Left ventricle myocardium inferior (tissue), 1 donor: ENCODE measurements at regions not wholly inside any gene's neighbourhood (a gene's known extent, or its start where the extent isn't known, plus 50 kb on each side); places are given as distances from the start of the nearest gene placed in this dataset.
"Not testable (repeated sequence)": the region's sequence is repeated elsewhere in the genome, so short reads cannot be mapped to it uniquely, and the experiment has no call there.

Source experiments
- DNase-seq: peaks from one replicate; pipeline ENCODE4 v3.0.0-alpha.2; 2020
- H3K27ac ChIP-seq: fragments of 200-600 bp; replicated peaks from 2 replicates; pipeline ENCODE4 v1.8.0; 2021
- H3K27me3 ChIP-seq: fragments of 200-600 bp; 2 replicates; pipeline ENCODE4 v1.8.0; 2021; ENCODE audit warnings: low read depth
- H3K36me3 ChIP-seq: fragments of 200-600 bp; 2 replicates; pipeline ENCODE4 v1.8.0; 2021
- H3K4me1 ChIP-seq: fragments of 200-600 bp; 2 replicates; pipeline ENCODE4 v1.8.0; 2021
- H3K4me3 ChIP-seq: fragments of 200-600 bp; 2 replicates; pipeline ENCODE4 v1.8.0; 2021; ENCODE audit warnings: mild to moderate bottlenecking, moderate library complexity
- H3K9me3 ChIP-seq: fragments of 200-600 bp; replicated peaks from 2 replicates; pipeline ENCODE4 v1.8.0; 2021
- CTCF ChIP-seq: fragments of 200-600 bp; IDR thresholded peaks from 2 replicates; pipeline ENCODE4 v1.8.0; 2021; ENCODE audit warnings: antibody characterized with exemption, mild to moderate bottlenecking, borderline replicate concordance
- intact Hi-C: fragments of 100-400 bp; cut with micrococcal nuclease; formaldehyde crosslinking; loops from one replicate; pipeline ENCODE4 v1.11.0; 2022
- donor health status: DM: no; HTN: yes; CAD: no; lungs with severe emphysema.

DNA sequence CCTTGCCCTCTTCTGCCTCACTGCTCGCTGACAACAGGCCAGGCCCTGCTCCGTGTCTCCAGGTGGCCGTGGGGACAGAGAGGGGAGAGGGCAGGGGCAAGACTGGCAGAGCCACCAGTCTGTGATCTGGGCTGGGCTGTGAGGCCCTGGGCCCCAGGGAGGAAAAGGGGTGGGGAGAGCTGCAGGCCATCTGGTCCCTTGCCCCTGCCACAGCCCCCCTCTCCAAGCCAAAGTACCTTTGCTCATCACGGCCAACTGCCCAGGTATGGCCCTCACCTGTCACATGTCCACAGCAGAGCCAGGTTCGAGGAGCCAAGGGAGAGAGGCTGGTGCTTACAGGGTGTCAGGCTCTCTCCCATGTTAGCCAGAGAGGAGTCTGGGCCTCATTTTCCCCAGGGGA, 91.4 kb upstream of the LHX1 start:
- H3K36me3 ChIP-seq = no peaks in the 10 kb centered on the region
- no peaks in the 10 kb centered on the region for H3K4me1 ChIP-seq
- H3K27me3 ChIP-seq = peaks cover 100% of the 10 kb centered on the region
- DNase-seq = no peak
- no peak for TF ChIP-seq CTCF
- H3K4me3 ChIP-seq = no peak overlapping the region
- H3K9me3 ChIP-seq = peaks cover 2% of the 10 kb centered on the region
- no peak overlapping the region for H3K27ac ChIP-seq
- intact Hi-C loops = no loop called here

GRCh38 chr17:36846410-36847292, 90.6 kb upstream of the LHX1 start:
- Histone ChIP-seq H3K27ac (no peak overlapping the region), H3K27me3 (peaks cover 100% of the 10 kb centered on the region), H3K4me3 (no peak overlapping the region), H3K4me1 (no peaks in the 10 kb centered on the region), H3K36me3 (no peaks in the 10 kb centered on the region), H3K9me3 (no peaks in the 10 kb centered on the region)
- no peak for DNase-seq
- intact Hi-C loops = no loop called here
- TF ChIP-seq CTCF = no peak

- Histone ChIP-seq H3K4me1 (no peaks in the 10 kb centered on the region), H3K4me3 (no peak overlapping the region), H3K27me3 (peaks cover 96% of the 10 kb centered on the region), H3K9me3 (no peaks in the 10 kb centered on the region), H3K27ac (no peak overlapping the region), H3K36me3 (no peaks in the 10 kb centered on the region)
- intact Hi-C loops = no loop called here
- DNase-seq = no peak
- no peak for TF ChIP-seq CTCF
Observed at GRCh38 chr17:36848008-36848902, 89.0 kb upstream of the LHX1 start.

- H3K4me1 ChIP-seq, H3K9me3 ChIP-seq, DNase-seq, H3K4me3 ChIP-seq, intact Hi-C loops, H3K27ac ChIP-seq, H3K36me3 ChIP-seq: not testable (repeated sequence)
- H3K27me3 ChIP-seq = peaks cover 96% of the 10 kb centered on the region
Observed at GRCh38 chr17:36849020-36849419, 88.3 kb upstream of the LHX1 start.

DNA sequence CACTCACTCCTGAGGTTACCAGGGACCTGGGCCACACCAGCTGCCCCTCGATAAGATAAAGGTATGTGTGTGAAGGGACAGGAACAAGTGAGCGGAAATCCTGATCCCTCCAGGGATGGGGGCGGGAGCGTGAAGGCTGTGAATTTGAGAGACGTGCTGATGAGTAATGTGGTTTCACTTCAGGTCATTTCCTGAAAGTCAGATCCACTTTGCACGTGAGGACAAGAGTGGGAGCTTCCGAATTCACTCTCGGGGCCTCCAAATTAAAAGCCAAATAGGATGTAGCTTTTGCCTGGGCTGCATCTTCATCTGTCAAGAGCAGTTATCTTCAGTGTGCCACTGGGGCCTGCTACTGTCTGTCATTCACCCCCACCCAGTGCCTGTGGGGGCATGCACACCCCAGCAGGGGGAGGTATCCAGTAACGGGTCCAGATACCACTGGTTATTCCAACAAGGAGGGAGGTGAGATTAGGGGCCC, 87.4 kb upstream of the LHX1 start:
- DNase-seq = no peak
- intact Hi-C loops = no loop called here
- H3K4me3 ChIP-seq = no peak overlapping the region
- H3K4me1 ChIP-seq = no peaks in the 10 kb centered on the region
- no peaks in the 10 kb centered on the region for H3K36me3 ChIP-seq
- no peaks in the 10 kb centered on the region for H3K9me3 ChIP-seq
- H3K27me3 ChIP-seq = peaks cover 95% of the 10 kb centered on the region
- no peak overlapping the region for H3K27ac ChIP-seq
- no peak for TF ChIP-seq CTCF

- H3K9me3 ChIP-seq = no peaks in the 10 kb centered on the region
- H3K27me3 ChIP-seq = peaks cover 95% of the 10 kb centered on the region
- no peak for TF ChIP-seq CTCF
- DNase-seq = no peak
- intact Hi-C loops = no loop called here
- H3K36me3 ChIP-seq = no peaks in the 10 kb centered on the region
- H3K4me3 ChIP-seq = no peak overlapping the region
- H3K4me1 ChIP-seq = no peaks in the 10 kb centered on the region
- H3K27ac ChIP-seq = no peak overlapping the region
Observed at GRCh38 chr17:36850790-36851189, 86.5 kb upstream of the LHX1 start.
